Breast epithelium (tissue), 4 donors: ENCODE measurements at regions not wholly inside any gene's neighbourhood (a gene's known extent, or its start where the extent isn't known, plus 50 kb on each side); places are given as distances from the start of the nearest gene placed in this dataset.

Source experiments
- DNase-seq, 2 donors: peaks; one replicate each; pipeline ENCODE4 v3.0.0-alpha.2; 2019; ENCODE audit warnings: low spot score in 2 of 2
- H3K27ac ChIP-seq, 2 donors: fragments of 200-600 bp; sonication (generic) in 1 of 2; one replicate each; pipeline ENCODE4 v1.5.1; 2016 to 2019; ENCODE audit warnings: mild to moderate bottlenecking in 1 of 2
- H3K27me3 ChIP-seq, 2 donors: fragments of 200-600 bp; sonication (generic) in 1 of 2; one replicate each; pipeline versions ENCODE4 v1.5.1 to v1.6.0; 2017 to 2019; ENCODE audit warnings: control low read depth in 1 of 2, mild to moderate bottlenecking in 1 of 2
- H3K36me3 ChIP-seq: fragments of 200-600 bp; one replicate; pipeline ENCODE4 v1.5.1; 2019
- H3K4me1 ChIP-seq, 2 donors: fragments of 200-600 bp; sonication (generic); one replicate each; pipeline ENCODE4 v1.5.1; 2016 to 2019; ENCODE audit warnings: control low read depth in 1 of 2
- H3K4me3 ChIP-seq, 3 donors: fragments of 200-600 bp; sonication (generic); 1 replicate in 2 of 3; 2 replicates in 1 of 3; pipeline ENCODE4 v1.5.1; 2016 to 2019; ENCODE audit warnings: mild to moderate bottlenecking in 3 of 3, moderate library complexity in 2 of 3
- H3K9me3 ChIP-seq, 2 donors: fragments of 200-600 bp; sonication (generic) in 1 of 2; one replicate each; pipeline ENCODE4 v1.5.1; 2016 to 2019; ENCODE audit warnings: control low read depth in 1 of 2
- CTCF ChIP-seq, 3 donors: fragments of 450-650 bp; IDR thresholded peaks; one replicate each; pipeline ENCODE4 v1.5.1; 2016 to 2017; ENCODE audit warnings: antibody characterized with exemption in 3 of 3, mild to moderate bottlenecking in 3 of 3, moderate library complexity in 3 of 3
- POLR2A ChIP-seq: fragments of 450-650 bp; IDR thresholded peaks from one replicate; pipeline ENCODE4 v1.6.1; 2016; ENCODE audit warnings: antibody characterized with exemption, mild to moderate bottlenecking, moderate library complexity
- POLR2AphosphoS5 ChIP-seq, 3 donors: sonication (generic); formaldehyde crosslinking; IDR thresholded peaks; one replicate each; pipeline ENCODE4 v1.6.1; 2017; ENCODE audit warnings: antibody characterized with exemption in 3 of 3
- intact Hi-C: fragments of 100-400 bp; cut with DNase I; formaldehyde crosslinking; loops from one replicate; pipeline ENCODE4 v1.15.1; 2023; ENCODE audit warnings: low total_unique reads

DNA sequence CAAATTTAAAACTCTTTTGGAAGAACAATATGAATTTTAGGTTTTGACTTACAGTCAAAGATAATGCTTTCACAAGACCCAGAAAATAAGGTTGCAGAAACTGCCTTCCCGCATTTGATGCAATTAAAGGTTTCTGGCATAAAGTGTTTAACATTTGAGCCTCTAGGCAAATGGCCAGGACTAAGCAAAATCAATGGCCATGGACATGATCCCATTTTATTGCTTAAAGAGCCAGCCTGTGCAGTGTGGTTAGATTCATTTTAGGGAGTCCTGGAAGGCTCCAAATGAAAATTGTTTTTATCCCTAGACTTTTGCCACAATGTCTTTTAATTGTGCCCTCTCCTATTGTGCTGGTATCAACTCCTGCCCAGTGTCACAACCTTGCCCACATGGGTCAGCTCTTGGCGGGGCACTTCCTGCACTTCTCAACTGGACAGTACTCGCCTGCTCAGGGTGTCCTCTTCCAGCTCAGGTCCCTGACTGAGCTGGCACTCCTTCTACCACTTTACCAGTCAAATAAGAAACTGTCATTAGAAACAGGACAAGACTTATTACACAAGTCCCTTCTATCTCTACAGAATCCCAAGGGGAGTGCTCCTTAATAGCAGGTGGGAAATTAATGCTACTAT, 208.4 kb upstream of the NPY2R start:
- H3K4me1 ChIP-seq = no peaks in the 10 kb centered on the region
- peak overlapping the region in 1 of 3 donors; percentile 31 for H3K4me3 ChIP-seq
- DNase-seq = no peak
- no peak for TF ChIP-seq CTCF (IDR thresholded peaks at IDR 0.05)
- TF ChIP-seq POLR2A = no peak
- no peak for TF ChIP-seq POLR2AphosphoS5 (IDR thresholded peaks at IDR 0.05)
- H3K36me3 ChIP-seq = no peaks in the 10 kb centered on the region
- no peak overlapping the region for H3K27ac ChIP-seq
- H3K27me3 ChIP-seq = no peaks in the 10 kb centered on the region
- intact Hi-C loops = no loop called here
- no peaks in the 10 kb centered on the region for H3K9me3 ChIP-seq

GRCh38 chr4:155001251-155001650, 207.2 kb upstream of the NPY2R start:
- H3K36me3 ChIP-seq = no peaks in the 10 kb centered on the region
- DNase-seq = no peak
- no peaks in the 10 kb centered on the region for H3K4me1 ChIP-seq
- H3K27ac ChIP-seq = no peak overlapping the region
- intact Hi-C loops = no loop called here
- H3K4me3 ChIP-seq = peak overlapping the region in 1 of 3 donors; percentile 31
- TF ChIP-seq POLR2AphosphoS5 (IDR thresholded peaks at IDR 0.05) (no peak), CTCF (IDR thresholded peaks at IDR 0.05) (no peak), POLR2A (no peak)
- H3K9me3 ChIP-seq = no peaks in the 10 kb centered on the region
- H3K27me3 ChIP-seq = no peaks in the 10 kb centered on the region

- intact Hi-C loops = no loop called here
- no peaks in the 10 kb centered on the region for H3K36me3 ChIP-seq
- H3K27ac ChIP-seq = no peak overlapping the region
- no peak for TF ChIP-seq POLR2A
- no peak for DNase-seq
- H3K9me3 ChIP-seq = no peaks in the 10 kb centered on the region
- no peaks in the 10 kb centered on the region for H3K4me1 ChIP-seq
- H3K27me3 ChIP-seq = no peaks in the 10 kb centered on the region
- no peak overlapping the region for H3K4me3 ChIP-seq
These were observed 202.9 kb upstream of the NPY2R start for GRCh38 chr4:155005395-155006090.

- intact Hi-C loops = no loop called here
- Histone ChIP-seq H3K4me1 (no peaks in the 10 kb centered on the region), H3K9me3 (no peaks in the 10 kb centered on the region), H3K4me3 (no peak overlapping the region), H3K36me3 (no peaks in the 10 kb centered on the region), H3K27ac (no peak overlapping the region), H3K27me3 (no peaks in the 10 kb centered on the region)
- no peak for DNase-seq
- TF ChIP-seq POLR2A (no peak), POLR2AphosphoS5 (IDR thresholded peaks at IDR 0.05) (no peak), CTCF (IDR thresholded peaks at IDR 0.05) (no peak)
These were observed 200.7 kb upstream of the NPY2R start for GRCh38 chr4:155007660-155008176.

DNA sequence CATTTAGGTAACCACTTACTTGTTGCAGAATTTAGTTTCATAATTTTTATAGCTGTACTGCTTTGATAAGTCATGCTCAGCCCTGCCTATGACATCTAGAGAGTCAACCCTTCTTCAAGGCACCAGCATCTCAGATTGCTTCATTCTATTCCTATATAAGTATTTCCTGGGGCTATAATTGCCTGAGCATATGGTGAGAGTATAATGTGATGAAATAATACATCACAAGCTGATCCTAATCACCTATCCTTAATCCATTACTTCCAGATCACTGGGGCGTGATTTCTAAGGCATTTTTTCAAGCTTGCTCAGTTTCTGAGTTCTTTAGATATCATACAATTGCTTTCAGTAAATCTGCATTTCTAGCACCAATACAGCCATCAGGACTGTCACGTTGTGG, 200.0 kb upstream of the NPY2R start:
- Histone ChIP-seq H3K4me3 (no peak overlapping the region), H3K27me3 (no peaks in the 10 kb centered on the region), H3K27ac (no peak overlapping the region), H3K36me3 (no peaks in the 10 kb centered on the region), H3K4me1 (no peaks in the 10 kb centered on the region), H3K9me3 (no peaks in the 10 kb centered on the region)
- no peak for DNase-seq
- intact Hi-C loops = no loop called here
- TF ChIP-seq POLR2AphosphoS5 (IDR thresholded peaks at IDR 0.05) = no peak
- no peak for TF ChIP-seq CTCF (IDR thresholded peaks at IDR 0.05)
- TF ChIP-seq POLR2A = no peak
